ENCODE measurements at regions not wholly inside any gene's neighbourhood (a gene's known extent, or its start where the extent isn't known, plus 50 kb on each side); places are given as distances from the start of the nearest gene placed in this dataset.

GRCh38 chr6:113129991-113130390, 727.2 kb upstream of the MARCKS start:
- Mint-ChIP-seq H3K4me1 (no peaks in the 10 kb centered on the region), H3K27ac (no peak overlapping the region), H3K4me3 (no peak overlapping the region), H3K27me3 (ENCODE audit: low read depth in 3 of 3) (no peaks in the 10 kb centered on the region), H3K36me3 (no peaks in the 10 kb centered on the region), H3K9me3 (peaks cover 0 to 8% (median 2%) of the 10 kb centered on the region in 6 donors)
- DNase-seq, result no peak

DNA sequence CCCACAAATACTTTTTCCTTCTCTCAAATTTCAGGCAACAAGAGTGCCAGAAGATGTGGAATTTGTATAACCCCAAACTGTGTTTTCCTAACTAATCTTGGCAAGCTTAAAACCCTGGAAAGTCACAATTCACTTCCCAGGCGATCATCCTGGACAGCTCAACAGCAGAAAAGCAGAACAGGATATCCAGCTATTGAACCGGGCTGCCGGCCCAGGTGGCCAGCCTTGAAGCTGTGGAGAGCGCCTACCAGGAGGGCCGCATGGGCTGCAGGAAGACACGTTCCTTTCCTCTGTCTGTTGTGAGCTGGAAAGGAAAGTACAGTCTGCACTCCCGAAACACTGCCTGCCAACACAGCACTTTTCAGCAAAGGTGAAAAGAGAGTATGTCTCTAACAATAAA, 719.7 kb upstream of the MARCKS start:
- Mint-ChIP-seq H3K36me3 (no peaks in the 10 kb centered on the region), H3K4me3 (no peak overlapping the region), H3K27ac (no peak overlapping the region), H3K27me3 (ENCODE audit: low read depth in 3 of 3) (peaks cover 0 to 2% (median 0%) of the 10 kb centered on the region in 3 donors), H3K9me3 (peaks cover 0 to 18% (median 3%) of the 10 kb centered on the region in 6 donors), H3K4me1 (no peaks in the 10 kb centered on the region)
- no peak for DNase-seq

DNA sequence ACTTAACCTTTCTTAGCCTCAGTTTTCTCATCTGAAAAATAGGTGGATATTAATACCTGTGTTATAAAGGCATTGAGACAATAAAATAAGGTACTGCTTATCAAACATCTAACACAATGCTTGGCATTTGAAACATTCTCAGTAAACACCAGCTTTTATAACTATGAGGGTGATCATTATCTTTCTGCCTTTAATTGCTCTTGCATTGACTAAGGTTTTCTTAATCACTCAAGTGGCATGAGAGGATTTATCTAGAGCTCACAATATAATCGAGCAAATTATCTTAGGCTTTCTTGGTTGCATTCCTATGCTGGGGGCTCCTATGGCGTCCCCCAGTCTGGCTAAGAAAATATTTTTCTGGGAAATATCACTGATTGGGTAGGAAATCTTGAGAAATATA, 716.4 kb upstream of the MARCKS start:
- DNase-seq, result no peak
- Mint-ChIP-seq H3K36me3 (no peaks in the 10 kb centered on the region), H3K9me3 (peaks cover 0 to 16% (median 6%) of the 10 kb centered on the region in 6 donors), H3K4me3 (no peak overlapping the region), H3K27ac (no peak overlapping the region), H3K27me3 (ENCODE audit: low read depth in 3 of 3) (peaks cover 0 to 2% (median 0%) of the 10 kb centered on the region in 3 donors), H3K4me1 (no peaks in the 10 kb centered on the region)

GRCh38 chr6:113141901-113142300, 715.2 kb upstream of the MARCKS start:
- DNase-seq, result no peak
- Mint-ChIP-seq H3K4me1 (no peaks in the 10 kb centered on the region), H3K27ac (no peak overlapping the region), H3K9me3 (peaks cover 4 to 16% (median 6%) of the 10 kb centered on the region in 6 donors), H3K36me3 (no peaks in the 10 kb centered on the region), H3K4me3 (no peak overlapping the region), H3K27me3 (ENCODE audit: low read depth in 3 of 3) (peaks cover 0 to 2% (median 0%) of the 10 kb centered on the region in 3 donors)

DNA sequence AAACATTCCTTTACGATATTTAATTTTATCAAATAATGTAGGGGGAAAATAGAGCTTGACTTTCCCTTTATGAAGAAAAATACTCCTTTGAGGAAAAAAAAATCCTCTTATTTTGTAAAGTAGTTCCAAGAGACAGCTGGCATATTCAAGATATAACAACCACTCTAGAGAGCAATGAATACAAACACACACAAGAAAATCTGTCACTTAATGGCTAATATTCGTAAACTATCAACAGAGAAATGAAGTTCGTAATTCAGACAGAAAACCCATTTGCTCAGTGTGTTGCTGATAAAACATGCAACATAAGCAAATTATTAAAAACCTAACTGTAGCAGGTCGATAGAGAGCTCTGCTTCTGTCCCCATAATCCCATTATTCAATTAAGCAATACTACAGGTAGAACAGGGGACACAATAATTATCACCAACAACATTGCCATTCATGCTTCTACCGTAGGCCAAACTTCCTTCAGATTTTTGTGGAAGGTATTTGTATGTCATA, 714.4 kb upstream of the MARCKS start:
- no peaks in the 10 kb centered on the region for H3K36me3 Mint-ChIP-seq
- no peak overlapping the region for H3K27ac Mint-ChIP-seq
- no peak overlapping the region for H3K4me3 Mint-ChIP-seq
- DNase-seq, result no peak
- peaks cover 4 to 23% (median 8%) of the 10 kb centered on the region in 6 donors for H3K9me3 Mint-ChIP-seq
- peaks cover 0 to 2% (median 1%) of the 10 kb centered on the region in 3 donors for H3K27me3 Mint-ChIP-seq (ENCODE audit: low read depth in 3 of 3)
- H3K4me1 Mint-ChIP-seq, result no peaks in the 10 kb centered on the region

DNA sequence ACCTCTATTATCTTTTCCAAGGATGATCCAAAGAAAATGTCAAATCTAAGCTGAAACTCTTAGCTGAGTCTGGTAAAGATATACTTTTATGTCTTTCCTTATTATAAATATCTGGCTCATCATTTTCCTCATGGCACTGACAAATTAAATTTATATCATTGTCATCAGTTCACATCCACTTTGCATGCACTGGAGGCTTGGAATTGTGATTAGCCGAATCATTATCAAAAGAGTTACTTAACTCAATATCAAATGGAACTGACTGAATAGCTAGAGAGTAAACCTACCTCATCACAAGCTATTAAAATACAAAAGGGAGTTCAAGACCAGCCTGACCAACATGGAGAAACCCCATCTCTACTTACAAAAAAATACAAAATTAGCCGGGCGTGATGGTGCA, 713.9 kb upstream of the MARCKS start:
- Mint-ChIP-seq H3K27me3 (ENCODE audit: low read depth in 3 of 3) (peaks cover 0 to 2% (median 2%) of the 10 kb centered on the region in 3 donors), H3K36me3 (no peaks in the 10 kb centered on the region), H3K27ac (no peak overlapping the region), H3K9me3 (peaks cover 4 to 28% (median 8%) of the 10 kb centered on the region in 6 donors), H3K4me3 (no peak overlapping the region), H3K4me1 (no peaks in the 10 kb centered on the region)
- DNase-seq, result no peak

DNA sequence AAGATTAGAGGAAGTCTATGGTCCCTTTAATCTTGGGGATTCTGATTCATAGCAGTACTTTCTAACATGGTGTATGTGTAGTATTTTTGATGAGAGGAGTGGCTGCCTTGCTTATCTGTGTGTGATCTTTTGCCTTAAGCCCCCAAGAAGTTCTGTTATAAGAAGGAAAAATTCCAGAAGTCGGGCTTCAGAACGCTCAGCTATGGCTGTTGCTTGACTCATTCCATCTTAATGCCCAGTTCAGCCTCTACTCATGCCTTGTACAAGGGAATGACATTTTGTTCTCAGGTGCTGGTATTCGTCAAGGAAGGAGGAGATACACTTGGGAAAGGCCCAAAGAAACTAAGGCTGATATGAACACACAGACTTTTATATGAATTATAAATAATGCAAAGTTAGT, 713.0 kb upstream of the MARCKS start:
- Mint-ChIP-seq H3K36me3 (no peaks in the 10 kb centered on the region), H3K27ac (no peak overlapping the region), H3K9me3 (peaks cover 4 to 30% (median 8%) of the 10 kb centered on the region in 6 donors), H3K4me3 (no peak overlapping the region), H3K4me1 (no peaks in the 10 kb centered on the region), H3K27me3 (ENCODE audit: low read depth in 3 of 3) (peaks cover 0 to 2% (median 2%) of the 10 kb centered on the region in 3 donors)
- no peak for DNase-seq

DNA sequence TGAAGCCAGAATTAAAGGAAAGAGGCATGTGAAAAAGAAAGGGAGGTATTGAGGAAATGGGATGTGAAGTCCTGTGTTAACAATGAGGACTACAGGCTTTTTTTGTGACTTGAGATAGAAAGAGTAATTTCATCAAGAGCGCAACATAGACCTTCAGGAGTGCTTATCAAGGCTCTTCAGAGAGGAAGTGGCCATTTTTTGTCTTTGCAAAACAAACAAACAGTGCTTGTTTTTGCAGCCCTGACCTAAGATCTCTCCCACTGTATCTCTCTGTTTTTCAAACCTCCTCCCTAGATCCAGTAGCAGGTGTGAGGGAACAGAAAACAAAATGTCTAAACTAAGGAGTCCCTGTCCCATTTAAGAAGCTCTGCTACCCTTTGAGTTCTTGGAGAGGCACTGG, 710.3 kb upstream of the MARCKS start:
- Mint-ChIP-seq H3K9me3 (peaks cover 7 to 28% (median 11%) of the 10 kb centered on the region in 6 donors), H3K4me3 (no peak overlapping the region), H3K36me3 (no peaks in the 10 kb centered on the region), H3K27me3 (ENCODE audit: low read depth in 3 of 3) (peaks cover 0 to 2% (median 2%) of the 10 kb centered on the region in 3 donors), H3K4me1 (no peaks in the 10 kb centered on the region), H3K27ac (no peak overlapping the region)
- DNase-seq, result no peak

GRCh38 chr6:113147544-113147943, 709.6 kb upstream of the MARCKS start:
- no peaks in the 10 kb centered on the region for H3K36me3 Mint-ChIP-seq
- no peaks in the 10 kb centered on the region for H3K4me1 Mint-ChIP-seq
- H3K27ac Mint-ChIP-seq, result no peak overlapping the region
- no peak for DNase-seq
- no peak overlapping the region for H3K4me3 Mint-ChIP-seq
- peaks cover 7 to 25% (median 11%) of the 10 kb centered on the region in 6 donors for H3K9me3 Mint-ChIP-seq
- peaks cover 0 to 2% (median 2%) of the 10 kb centered on the region in 3 donors for H3K27me3 Mint-ChIP-seq (ENCODE audit: low read depth in 3 of 3)

DNA sequence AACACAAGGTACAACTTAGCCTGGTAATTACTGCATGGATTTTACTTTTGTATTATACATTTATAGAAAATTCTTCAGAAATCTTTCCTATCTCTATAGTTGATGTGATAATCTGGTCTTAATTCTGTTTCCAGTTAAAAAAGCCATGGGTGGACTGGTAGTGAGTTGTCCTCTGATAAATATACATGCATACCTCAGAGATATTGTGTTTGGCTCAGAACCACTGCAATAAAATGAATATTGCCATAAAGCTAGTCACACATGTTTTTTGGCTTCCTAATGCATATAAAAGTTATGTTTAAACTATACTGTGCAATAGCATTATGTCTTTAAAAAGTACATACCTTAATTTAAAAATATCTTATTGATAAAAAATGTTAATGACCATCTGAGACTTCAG, 708.6 kb upstream of the MARCKS start:
- Mint-ChIP-seq H3K4me3 (no peak overlapping the region), H3K27me3 (ENCODE audit: low read depth in 3 of 3) (peaks cover 0 to 2% (median 2%) of the 10 kb centered on the region in 3 donors), H3K9me3 (peaks cover 5 to 20% (median 8%) of the 10 kb centered on the region in 6 donors), H3K4me1 (no peaks in the 10 kb centered on the region), H3K27ac (no peak overlapping the region), H3K36me3 (no peaks in the 10 kb centered on the region)
- no peak for DNase-seq

DNA sequence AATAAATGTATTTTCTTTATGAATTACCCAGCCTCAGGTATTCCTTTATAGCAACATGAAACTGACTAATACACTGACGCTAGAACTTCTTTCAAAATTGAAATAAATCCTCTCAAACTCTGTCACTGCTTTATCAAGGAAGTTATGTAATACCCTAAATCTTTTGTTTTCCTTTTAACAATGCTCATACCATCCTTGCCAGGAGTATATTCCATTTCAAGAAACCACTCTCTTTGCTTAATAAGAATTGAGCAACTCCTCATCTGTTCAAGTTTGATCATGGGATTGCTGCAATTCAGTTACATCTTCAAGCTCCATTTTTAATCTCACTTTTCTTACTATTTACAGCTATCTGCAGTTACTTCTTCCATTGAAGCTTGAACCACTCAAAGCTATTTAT, 707.6 kb upstream of the MARCKS start:
- Mint-ChIP-seq H3K36me3 (no peaks in the 10 kb centered on the region), H3K4me1 (no peaks in the 10 kb centered on the region), H3K27me3 (ENCODE audit: low read depth in 3 of 3) (peaks cover 0 to 2% (median 2%) of the 10 kb centered on the region in 3 donors), H3K4me3 (no peak overlapping the region), H3K9me3 (peaks cover 2 to 20% (median 8%) of the 10 kb centered on the region in 6 donors), H3K27ac (no peak overlapping the region)
- DNase-seq, result no peak

- no peaks in the 10 kb centered on the region for H3K36me3 Mint-ChIP-seq
- H3K9me3 Mint-ChIP-seq, result peaks cover 6 to 28% (median 10%) of the 10 kb centered on the region in 6 donors
- H3K4me1 Mint-ChIP-seq, result no peaks in the 10 kb centered on the region
- no peaks in the 10 kb centered on the region for H3K27me3 Mint-ChIP-seq (ENCODE audit: low read depth in 3 of 3)
- no peak for DNase-seq
- H3K27ac Mint-ChIP-seq, result no peak overlapping the region
- no peak overlapping the region for H3K4me3 Mint-ChIP-seq
Measured at GRCh38 chr6:113160306-113161017, 696.7 kb upstream of the MARCKS start.

- DNase-seq, result no peak
- peaks cover 5 to 24% (median 10%) of the 10 kb centered on the region in 6 donors for H3K9me3 Mint-ChIP-seq
- no peak overlapping the region for H3K27ac Mint-ChIP-seq
- no peak overlapping the region for H3K4me3 Mint-ChIP-seq
- H3K36me3 Mint-ChIP-seq, result no peaks in the 10 kb centered on the region
- H3K27me3 Mint-ChIP-seq (ENCODE audit: low read depth in 3 of 3), result no peaks in the 10 kb centered on the region
- H3K4me1 Mint-ChIP-seq, result no peaks in the 10 kb centered on the region
Measured at GRCh38 chr6:113161018-113161315, 696.2 kb upstream of the MARCKS start.

DNA sequence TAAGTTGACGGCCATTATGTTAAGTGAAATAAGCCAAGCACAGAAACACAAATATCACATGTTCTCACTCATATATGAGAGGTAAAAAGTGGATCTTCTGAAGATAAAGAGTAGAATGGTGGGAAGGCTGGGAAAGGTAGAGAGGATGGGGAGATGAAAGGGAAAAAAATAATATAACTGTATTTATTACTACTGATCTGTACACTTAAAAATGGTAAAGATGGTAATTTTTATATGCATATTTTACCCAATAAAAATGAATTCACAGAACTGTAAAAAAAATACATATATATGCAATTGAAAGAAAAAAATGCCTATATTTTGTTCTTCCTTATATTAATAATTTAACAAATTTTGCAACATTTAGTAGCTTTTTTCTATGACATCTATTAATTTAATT, 694.4 kb upstream of the MARCKS start:
- no peaks in the 10 kb centered on the region for H3K4me1 Mint-ChIP-seq
- DNase-seq, result no peak
- no peak overlapping the region for H3K27ac Mint-ChIP-seq

GRCh38 chr6:113168057-113168456, 689.1 kb upstream of the MARCKS start:
- no peak for DNase-seq
- Mint-ChIP-seq H3K9me3 (peaks cover 0 to 24% (median 5%) of the 10 kb centered on the region in 6 donors), H3K27me3 (ENCODE audit: low read depth in 3 of 3) (no peaks in the 10 kb centered on the region), H3K27ac (no peak overlapping the region), H3K36me3 (no peaks in the 10 kb centered on the region), H3K4me3 (no peak overlapping the region), H3K4me1 (no peaks in the 10 kb centered on the region)

More for the DNA sequence above, 694.4 kb upstream of the MARCKS start:
- Mint-ChIP-seq H3K27me3 (ENCODE audit: low read depth in 3 of 3) (no peaks in the 10 kb centered on the region), H3K36me3 (no peaks in the 10 kb centered on the region), H3K4me3 (no peak overlapping the region), H3K9me3 (peaks cover 0 to 9% (median 4%) of the 10 kb centered on the region in 6 donors)

Data from immature natural killer cell (primary cell).